B cell (primary cell): ENCODE measurements at regions not wholly inside any gene's neighbourhood (a gene's known extent, or its start where the extent isn't known, plus 50 kb on each side); places are given as distances from the start of the nearest gene placed in this dataset.

Experiments
- CTCF ChIP-seq: fragments of 200-600 bp; IDR thresholded peaks from one replicate; pipeline ENCODE4 v1.8.0; 2022; ENCODE audit warnings: antibody characterized with exemption, mild to moderate bottlenecking
- EZH2 ChIP-seq: IDR thresholded peaks from 2 replicates; pipeline ENCODE4 v1.6.1; 2012; ENCODE audit warnings: borderline replicate concordance, low read depth, mild to moderate bottlenecking, moderate library complexity, low read length; ENCODE audit not compliant: insufficient read depth, poor library complexity, severe bottlenecking

DNA sequence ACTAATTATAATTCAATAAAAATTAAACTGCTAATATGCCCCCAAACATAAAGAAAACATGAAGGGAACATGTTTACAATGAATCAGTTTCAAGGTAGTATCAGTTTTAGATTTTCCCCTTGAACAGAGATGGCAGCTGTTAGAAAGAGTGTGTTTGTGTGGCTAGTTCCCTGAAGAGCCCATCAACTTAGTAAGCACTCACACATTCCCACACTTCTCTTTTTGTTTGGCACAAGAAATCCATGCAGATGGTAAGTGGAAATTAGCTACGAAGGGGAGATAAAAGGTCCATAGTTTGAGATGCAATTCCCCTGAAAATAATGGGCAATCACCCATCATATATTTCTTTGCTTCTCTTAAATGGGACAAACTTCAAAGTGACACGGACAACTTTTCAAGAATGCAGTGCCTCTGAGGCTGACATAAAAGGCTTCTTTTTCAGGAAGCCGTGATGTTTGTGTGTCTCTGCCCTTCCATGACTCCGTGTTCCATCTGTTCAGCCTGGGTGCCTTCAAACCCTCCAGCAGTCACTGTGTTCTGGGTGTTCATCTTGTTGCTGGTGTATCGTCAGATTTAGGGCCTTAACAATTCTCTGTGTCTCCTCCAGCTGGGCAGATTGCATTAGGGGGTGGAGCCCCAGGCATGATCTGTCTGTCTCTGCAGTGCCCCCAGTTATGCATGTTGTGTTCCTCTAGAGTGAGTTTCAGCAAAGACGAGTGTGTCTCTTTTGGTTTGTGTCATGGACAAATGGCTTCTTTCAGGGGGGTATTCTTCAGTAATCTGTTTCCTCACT is 259.5 kb upstream of the NPY start:
- TF ChIP-seq CTCF (no peak), EZH2 (no peak)
